DND-41 (cell line): ENCODE measurements at regions not wholly inside any gene's neighbourhood (a gene's known extent, or its start where the extent isn't known, plus 50 kb on each side); places are given as distances from the start of the nearest gene placed in this dataset.

Experiments
- ATAC-seq: fragments of 200-7000 bp; cut with Tn5 transposase; 3 replicates; pipeline ENCODE4 v1.9.1; 2021; ENCODE audit warnings: low read depth; ENCODE audit not compliant: insufficient read depth
- DNase-seq: peaks from one replicate; pipeline ENCODE4 v3.0.0-alpha.2; 2020
- H2AFZ ChIP-seq: 2 replicates; pipeline ENCODE4 v1.6.0; 2012; ENCODE audit warnings: low read depth, low read length
- H3K27ac ChIP-seq: 2 replicates; pipeline ENCODE4 v1.5.1; 2012; ENCODE audit warnings: low read length, inconsistent platforms
- H3K27me3 ChIP-seq: fragments of 200-600 bp; sonication (generic); 2 replicates; pipeline ENCODE4 v1.6.0; 2012; ENCODE audit warnings: low read length, mild to moderate bottlenecking, inconsistent platforms; ENCODE audit not compliant: insufficient read depth, poor library complexity
- H3K36me3 ChIP-seq: 2 replicates; pipeline ENCODE4 v1.5.1; 2012; ENCODE audit warnings: low read length, inconsistent platforms; ENCODE audit not compliant: insufficient read depth
- H3K4me1 ChIP-seq: 2 replicates; pipeline ENCODE4 v1.5.1; 2012; ENCODE audit warnings: mild to moderate bottlenecking, low read length; ENCODE audit not compliant: insufficient read depth
- H3K4me2 ChIP-seq: 2 replicates; pipeline ENCODE4 v1.6.0; 2012; ENCODE audit warnings: mild to moderate bottlenecking, moderate library complexity, low read length, inconsistent platforms; ENCODE audit not compliant: insufficient read depth
- H3K4me3 ChIP-seq, 2 experiments: fragments of 200-600 bp in 1 of 2; shearing (Covaris generic) in 1 of 2; 2 replicates each; pipeline ENCODE4 v1.5.1; 2012 to 2016; ENCODE audit warnings: inconsistent platforms in 2 of 2, low read length in 2 of 2, mild to moderate bottlenecking in 2 of 2, low read depth in 1 of 2, moderate library complexity in 1 of 2
- H3K79me2 ChIP-seq: 2 replicates; pipeline ENCODE4 v1.6.0; 2012; ENCODE audit warnings: low read length, inconsistent platforms; ENCODE audit not compliant: insufficient read depth
- H3K9ac ChIP-seq: 2 replicates; pipeline ENCODE4 v1.6.0; 2012; ENCODE audit warnings: low read depth, mild to moderate bottlenecking, inconsistent platforms, low read length, moderate library complexity
- H3K9me3 ChIP-seq: 2 replicates; pipeline ENCODE4 v1.5.1; 2012; ENCODE audit warnings: low read length, moderate library complexity, mild to moderate bottlenecking, inconsistent platforms; ENCODE audit not compliant: insufficient read depth, severe bottlenecking
- H4K20me1 ChIP-seq: 2 replicates; pipeline ENCODE4 v1.6.0; 2012; ENCODE audit warnings: low read length; ENCODE audit not compliant: insufficient read depth
- EZH2 ChIP-seq: IDR thresholded peaks from 3 replicates; pipeline ENCODE4 v1.6.1; 2012; ENCODE audit warnings: borderline replicate concordance, low read depth, mild to moderate bottlenecking, moderate library complexity, low read length, inconsistent platforms; ENCODE audit not compliant: severe bottlenecking
- TF ChIP-seq, protein P1 (sequence below): IDR thresholded peaks from 2 replicates; pipeline ENCODE4 v1.5.1; 2012; ENCODE audit warnings: borderline replicate concordance, low read length, moderate library complexity, mild to moderate bottlenecking; ENCODE audit not compliant: poor library complexity, severe bottlenecking; ENCODE audit errors: extremely low read depth

DNA sequence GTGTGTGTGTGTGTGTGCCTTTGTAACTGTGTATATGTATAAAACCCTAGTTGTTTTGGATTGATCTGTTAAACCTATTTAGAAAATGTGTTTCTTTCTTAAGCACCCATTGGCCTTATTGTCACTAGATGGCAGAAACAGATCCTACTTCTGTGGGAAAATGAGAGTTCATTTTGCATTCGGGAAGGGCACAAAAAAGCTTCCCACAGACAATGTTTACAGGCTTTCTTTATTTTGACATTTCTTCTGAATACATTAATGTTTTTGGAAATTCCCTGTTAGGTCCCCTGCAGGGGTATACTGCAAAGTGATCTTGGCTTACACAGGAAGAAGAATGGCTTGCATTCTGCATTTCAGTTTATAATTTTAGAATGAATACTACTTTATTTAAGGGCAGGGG is 481.8 kb upstream of the ARRDC3 start:
- Histone ChIP-seq H3K27ac (no peak overlapping the region), H3K4me1 (no peaks in the 10 kb centered on the region), H4K20me1 (no peaks in the 10 kb centered on the region), H3K36me3 (no peaks in the 10 kb centered on the region), H3K9me3 (no peaks in the 10 kb centered on the region), H3K9ac (no peak overlapping the region), H3K79me2 (no peaks in the 10 kb centered on the region), H2AFZ (no peak overlapping the region), H3K27me3 (no peaks in the 10 kb centered on the region), H3K4me3 (no peak overlapping the region), H3K4me2 (no peak overlapping the region)
- DNase-seq, result no peak
- ATAC-seq, result no peak
- no peak for TF ChIP-seq EZH2
- TF ChIP-seq, protein P1, sequence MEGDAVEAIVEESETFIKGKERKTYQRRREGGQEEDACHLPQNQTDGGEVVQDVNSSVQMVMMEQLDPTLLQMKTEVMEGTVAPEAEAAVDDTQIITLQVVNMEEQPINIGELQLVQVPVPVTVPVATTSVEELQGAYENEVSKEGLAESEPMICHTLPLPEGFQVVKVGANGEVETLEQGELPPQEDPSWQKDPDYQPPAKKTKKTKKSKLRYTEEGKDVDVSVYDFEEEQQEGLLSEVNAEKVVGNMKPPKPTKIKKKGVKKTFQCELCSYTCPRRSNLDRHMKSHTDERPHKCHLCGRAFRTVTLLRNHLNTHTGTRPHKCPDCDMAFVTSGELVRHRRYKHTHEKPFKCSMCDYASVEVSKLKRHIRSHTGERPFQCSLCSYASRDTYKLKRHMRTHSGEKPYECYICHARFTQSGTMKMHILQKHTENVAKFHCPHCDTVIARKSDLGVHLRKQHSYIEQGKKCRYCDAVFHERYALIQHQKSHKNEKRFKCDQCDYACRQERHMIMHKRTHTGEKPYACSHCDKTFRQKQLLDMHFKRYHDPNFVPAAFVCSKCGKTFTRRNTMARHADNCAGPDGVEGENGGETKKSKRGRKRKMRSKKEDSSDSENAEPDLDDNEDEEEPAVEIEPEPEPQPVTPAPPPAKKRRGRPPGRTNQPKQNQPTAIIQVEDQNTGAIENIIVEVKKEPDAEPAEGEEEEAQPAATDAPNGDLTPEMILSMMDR, result no peak

DNA sequence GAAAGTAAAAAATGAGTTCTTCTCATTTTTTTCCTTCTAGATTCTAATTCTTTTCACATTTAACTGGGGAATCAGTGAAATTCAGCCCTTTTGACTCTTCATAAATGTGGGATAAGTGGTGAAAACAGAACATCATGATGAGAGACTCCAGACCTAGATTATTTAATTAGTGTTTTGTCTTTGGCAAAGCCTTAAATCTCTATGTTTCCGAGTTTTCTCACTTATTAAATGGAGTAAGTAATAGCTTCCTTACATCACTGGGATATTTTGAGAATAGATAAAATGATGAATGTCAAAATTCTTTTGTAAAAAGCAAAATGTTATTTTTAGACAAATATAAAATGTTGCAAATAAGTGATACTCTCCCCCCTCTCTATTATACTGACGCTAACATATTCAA is 468.6 kb upstream of the ARRDC3 start:
- Histone ChIP-seq H3K27ac (no peak overlapping the region), H3K4me3 (no peak overlapping the region), H3K9me3 (no peaks in the 10 kb centered on the region), H2AFZ (no peak overlapping the region), H3K9ac (no peak overlapping the region), H3K4me1 (no peaks in the 10 kb centered on the region), H3K36me3 (no peaks in the 10 kb centered on the region), H3K27me3 (no peaks in the 10 kb centered on the region), H3K4me2 (no peak overlapping the region), H3K79me2 (no peaks in the 10 kb centered on the region), H4K20me1 (no peaks in the 10 kb centered on the region)
- ATAC-seq (no peak), DNase-seq (no peak)
- TF ChIP-seq EZH2, result no peak
- TF ChIP-seq, protein P1, result no peak

DNA sequence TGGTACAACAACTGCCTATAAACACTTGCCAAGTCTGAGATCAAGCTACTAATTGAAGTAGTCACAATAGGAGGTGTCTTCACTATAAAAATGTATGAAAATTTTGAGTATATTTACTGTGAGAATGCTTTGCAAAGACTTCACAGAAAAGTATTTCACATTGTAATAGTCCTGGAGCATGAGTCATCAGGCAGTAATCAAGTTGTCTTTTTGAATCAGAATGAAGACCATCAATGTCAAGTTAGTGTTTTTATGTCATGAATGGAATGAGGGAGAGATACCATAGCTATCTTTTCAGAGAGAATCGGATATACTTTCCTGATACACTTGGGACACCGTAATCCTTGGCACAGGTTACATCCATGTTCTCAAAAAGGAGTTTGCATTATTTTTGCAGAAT is 466.9 kb upstream of the ARRDC3 start:
- no peak for DNase-seq
- no peak overlapping the region for H3K4me2 ChIP-seq
- no peaks in the 10 kb centered on the region for H3K9me3 ChIP-seq
- no peak for ATAC-seq
- H3K27ac ChIP-seq, result no peak overlapping the region
- no peak overlapping the region for H3K4me3 ChIP-seq
- no peaks in the 10 kb centered on the region for H3K27me3 ChIP-seq
- H3K4me1 ChIP-seq, result no peaks in the 10 kb centered on the region
- no peaks in the 10 kb centered on the region for H4K20me1 ChIP-seq
- H2AFZ ChIP-seq, result no peak overlapping the region
- no peaks in the 10 kb centered on the region for H3K36me3 ChIP-seq
- no peak overlapping the region for H3K9ac ChIP-seq
- no peaks in the 10 kb centered on the region for H3K79me2 ChIP-seq
- TF ChIP-seq, protein P1, result no peak
- no peak for TF ChIP-seq EZH2

DNA sequence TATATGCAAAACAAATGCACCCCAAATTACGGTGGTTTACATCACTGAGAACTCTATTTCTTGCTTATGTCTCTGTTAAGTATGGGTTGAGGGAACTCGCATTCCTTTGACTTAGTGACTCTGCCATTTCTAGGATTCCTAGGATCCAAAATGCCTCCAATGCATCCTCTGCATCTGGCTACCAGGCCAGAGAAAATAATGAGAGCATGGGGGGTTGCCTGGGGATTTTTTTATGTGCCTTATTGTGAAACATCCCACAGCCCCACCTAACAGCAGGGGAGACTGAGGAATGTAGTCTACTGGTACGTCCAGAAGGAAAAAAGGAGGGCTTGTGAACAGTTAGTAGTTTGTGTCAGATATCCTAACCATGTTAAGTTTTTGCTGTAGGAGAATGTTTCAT is 466.0 kb upstream of the ARRDC3 start:
- Histone ChIP-seq H3K79me2 (no peaks in the 10 kb centered on the region), H4K20me1 (no peaks in the 10 kb centered on the region), H3K4me3 (no peak overlapping the region), H3K27ac (no peak overlapping the region), H3K27me3 (no peaks in the 10 kb centered on the region), H3K9me3 (no peaks in the 10 kb centered on the region), H3K36me3 (no peaks in the 10 kb centered on the region), H2AFZ (no peak overlapping the region), H3K4me2 (no peak overlapping the region), H3K9ac (no peak overlapping the region), H3K4me1 (no peaks in the 10 kb centered on the region)
- DNase-seq, result no peak
- no peak for ATAC-seq
- TF ChIP-seq, protein P1, result no peak
- TF ChIP-seq EZH2, result no peak
